ENCODE measurements at regions not wholly inside any gene's neighbourhood (a gene's known extent, or its start where the extent isn't known, plus 50 kb on each side); places are given as distances from the start of the nearest gene placed in this dataset.

DNA sequence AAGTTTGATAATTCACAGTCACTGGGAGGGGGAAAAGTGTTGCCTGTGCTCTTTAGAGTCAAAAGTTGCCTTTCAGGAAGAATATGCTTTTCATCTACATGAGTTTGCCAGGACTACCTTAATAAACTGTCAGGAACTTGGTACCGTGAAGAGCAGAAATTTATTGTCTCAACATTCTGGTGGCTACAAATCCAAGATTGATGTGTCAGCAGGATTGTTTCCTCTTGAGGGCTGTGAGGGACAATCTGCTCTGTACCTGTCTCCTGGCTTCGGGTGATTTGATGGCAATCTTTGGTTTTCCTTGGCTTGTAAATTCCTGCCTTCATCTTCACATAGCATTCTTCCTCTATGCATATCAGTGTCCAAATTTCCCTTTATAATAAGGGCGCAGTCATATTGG is 277.2 kb downstream of the PDGFC start:
- no peaks in the 10 kb centered on the region for H4K20me1 ChIP-seq (ENCODE audit: low read depth)
- no peak overlapping the region for H3K4me3 ChIP-seq
- H3K4me2 ChIP-seq: no peak overlapping the region
- H3K79me2 ChIP-seq (ENCODE audit: low read depth): no peaks in the 10 kb centered on the region
- Mint-ChIP-seq H3K27ac (no peak overlapping the region), H3K4me1 (no peaks in the 10 kb centered on the region), H3K9me3 (no peaks in the 10 kb centered on the region), H3K4me3 (no peak overlapping the region), H3K36me3 (no peaks in the 10 kb centered on the region), H3K27me3 (ENCODE audit: insufficient read depth, low read depth) (no peaks in the 10 kb centered on the region)
- no peaks in the 10 kb centered on the region for H3K9me3 ChIP-seq (ENCODE audit: low read depth)
- no peak overlapping the region for H2AFZ ChIP-seq (replicated peaks)
- no peak for DNase-seq (ENCODE audit: low spot score)
- no peak for TF ChIP-seq EZH2phosphoT487 (IDR thresholded peaks at IDR 0.05)
- TF ChIP-seq, protein P1, sequence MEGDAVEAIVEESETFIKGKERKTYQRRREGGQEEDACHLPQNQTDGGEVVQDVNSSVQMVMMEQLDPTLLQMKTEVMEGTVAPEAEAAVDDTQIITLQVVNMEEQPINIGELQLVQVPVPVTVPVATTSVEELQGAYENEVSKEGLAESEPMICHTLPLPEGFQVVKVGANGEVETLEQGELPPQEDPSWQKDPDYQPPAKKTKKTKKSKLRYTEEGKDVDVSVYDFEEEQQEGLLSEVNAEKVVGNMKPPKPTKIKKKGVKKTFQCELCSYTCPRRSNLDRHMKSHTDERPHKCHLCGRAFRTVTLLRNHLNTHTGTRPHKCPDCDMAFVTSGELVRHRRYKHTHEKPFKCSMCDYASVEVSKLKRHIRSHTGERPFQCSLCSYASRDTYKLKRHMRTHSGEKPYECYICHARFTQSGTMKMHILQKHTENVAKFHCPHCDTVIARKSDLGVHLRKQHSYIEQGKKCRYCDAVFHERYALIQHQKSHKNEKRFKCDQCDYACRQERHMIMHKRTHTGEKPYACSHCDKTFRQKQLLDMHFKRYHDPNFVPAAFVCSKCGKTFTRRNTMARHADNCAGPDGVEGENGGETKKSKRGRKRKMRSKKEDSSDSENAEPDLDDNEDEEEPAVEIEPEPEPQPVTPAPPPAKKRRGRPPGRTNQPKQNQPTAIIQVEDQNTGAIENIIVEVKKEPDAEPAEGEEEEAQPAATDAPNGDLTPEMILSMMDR (IDR thresholded peaks at IDR 0.05): no peak
- no peak for TF ChIP-seq EZH2 (IDR thresholded peaks at IDR 0.05)
- no peaks in the 10 kb centered on the region for H3K36me3 ChIP-seq
- no peaks in the 10 kb centered on the region for H3K27me3 ChIP-seq
- no peak overlapping the region for H3K9ac ChIP-seq
- H3K4me1 ChIP-seq: no peaks in the 10 kb centered on the region
- no peak overlapping the region for H3K27ac ChIP-seq
- H3F3A ChIP-seq (ENCODE audit: low read depth): no peaks in the 10 kb centered on the region

DNA sequence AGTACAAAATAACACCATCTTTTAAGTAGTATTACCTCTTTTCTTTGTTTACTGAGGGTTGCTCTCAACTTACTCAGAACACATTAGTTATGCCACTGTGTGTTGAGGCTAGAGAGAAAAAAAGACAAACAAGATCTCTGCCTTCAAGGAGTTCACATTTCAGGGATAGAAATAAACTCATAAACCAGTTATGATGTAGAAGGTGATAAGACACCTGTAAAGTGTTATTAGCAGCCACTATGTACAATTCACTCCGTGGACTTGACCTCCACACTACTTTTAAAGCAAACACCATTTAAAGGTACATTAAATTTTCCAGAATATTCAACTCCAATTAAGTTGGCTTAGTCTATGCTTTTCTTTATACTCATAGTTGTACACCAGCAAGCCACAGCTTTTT is 278.0 kb downstream of the PDGFC start:
- Mint-ChIP-seq H3K9me3 (no peaks in the 10 kb centered on the region), H3K36me3 (no peaks in the 10 kb centered on the region), H3K27ac (no peak overlapping the region), H3K4me1 (no peaks in the 10 kb centered on the region), H3K4me3 (no peak overlapping the region), H3K27me3 (ENCODE audit: insufficient read depth, low read depth) (no peaks in the 10 kb centered on the region)
- Histone ChIP-seq H3F3A (ENCODE audit: low read depth) (no peaks in the 10 kb centered on the region), H3K27ac (no peak overlapping the region), H3K4me3 (no peak overlapping the region), H4K20me1 (ENCODE audit: low read depth) (no peaks in the 10 kb centered on the region), H3K27me3 (no peaks in the 10 kb centered on the region), H3K79me2 (ENCODE audit: low read depth) (no peaks in the 10 kb centered on the region), H3K9ac (no peak overlapping the region), H3K9me3 (ENCODE audit: low read depth) (no peaks in the 10 kb centered on the region), H2AFZ (replicated peaks) (no peak overlapping the region), H3K4me2 (no peak overlapping the region), H3K4me1 (no peaks in the 10 kb centered on the region), H3K36me3 (no peaks in the 10 kb centered on the region)
- no peak for DNase-seq (ENCODE audit: low spot score)
- TF ChIP-seq EZH2 (IDR thresholded peaks at IDR 0.05): no peak
- TF ChIP-seq EZH2phosphoT487 (IDR thresholded peaks at IDR 0.05): no peak
- TF ChIP-seq, protein P1 (IDR thresholded peaks at IDR 0.05): no peak

DNA sequence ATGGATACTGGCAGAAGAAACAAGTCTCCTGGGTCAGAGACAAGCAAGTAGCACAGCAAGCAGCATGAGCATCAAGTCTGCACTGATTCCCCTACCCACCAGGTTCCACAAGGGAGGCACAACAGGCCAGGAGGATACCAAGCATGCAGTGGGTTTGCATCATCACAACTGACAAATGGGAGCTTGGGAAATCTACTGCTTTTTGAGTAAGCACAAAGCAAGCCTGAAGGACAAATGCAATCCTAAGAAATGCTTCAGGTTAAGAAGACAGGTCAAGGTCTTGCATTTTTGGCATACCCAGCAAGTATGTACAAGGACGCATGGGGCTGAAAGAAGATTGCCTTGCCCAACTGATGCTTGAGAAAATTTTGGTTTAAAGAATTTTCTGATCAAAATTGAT is 279.6 kb downstream of the PDGFC start:
- Histone ChIP-seq H3K4me3 (no peak overlapping the region), H3K4me2 (no peak overlapping the region), H3K9ac (no peak overlapping the region), H4K20me1 (ENCODE audit: low read depth) (no peaks in the 10 kb centered on the region), H3K36me3 (no peaks in the 10 kb centered on the region), H3K79me2 (ENCODE audit: low read depth) (no peaks in the 10 kb centered on the region), H2AFZ (replicated peaks) (no peak overlapping the region), H3K9me3 (ENCODE audit: low read depth) (no peaks in the 10 kb centered on the region), H3K27me3 (no peaks in the 10 kb centered on the region), H3F3A (ENCODE audit: low read depth) (no peaks in the 10 kb centered on the region), H3K4me1 (no peaks in the 10 kb centered on the region), H3K27ac (no peak overlapping the region)
- no peaks in the 10 kb centered on the region for H3K27me3 Mint-ChIP-seq (ENCODE audit: insufficient read depth, low read depth)
- DNase-seq (ENCODE audit: low spot score): no peak
- no peaks in the 10 kb centered on the region for H3K9me3 Mint-ChIP-seq
- H3K4me3 Mint-ChIP-seq: no peak overlapping the region
- H3K36me3 Mint-ChIP-seq: no peaks in the 10 kb centered on the region
- H3K27ac Mint-ChIP-seq: peak overlapping the region; percentile 90
- no peak for TF ChIP-seq EZH2phosphoT487 (IDR thresholded peaks at IDR 0.05)
- TF ChIP-seq, protein P1 (IDR thresholded peaks at IDR 0.05): no peak
- TF ChIP-seq EZH2 (IDR thresholded peaks at IDR 0.05): no peak
- no peaks in the 10 kb centered on the region for H3K4me1 Mint-ChIP-seq

DNA sequence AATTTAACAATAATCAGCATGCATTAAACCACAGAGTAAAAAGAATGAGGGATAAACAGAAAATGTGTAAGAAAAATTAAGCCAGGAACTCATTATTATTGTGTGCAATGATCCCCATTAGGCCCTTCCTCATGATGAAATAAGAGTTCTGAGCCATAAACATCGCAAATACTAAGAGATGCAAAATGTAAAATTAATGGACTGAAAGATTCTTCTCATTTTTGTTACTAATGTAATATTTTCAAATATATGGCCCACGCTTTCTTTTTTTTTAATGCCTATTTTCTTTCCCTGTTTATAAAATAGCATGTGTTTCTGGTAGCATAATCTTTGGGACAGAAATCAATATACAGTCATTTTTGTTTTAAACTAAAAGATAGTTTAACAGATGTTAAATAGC is 281.0 kb downstream of the PDGFC start:
- no peak for DNase-seq (ENCODE audit: low spot score)
- Mint-ChIP-seq H3K27ac (no peak overlapping the region), H3K9me3 (no peaks in the 10 kb centered on the region), H3K27me3 (ENCODE audit: insufficient read depth, low read depth) (no peaks in the 10 kb centered on the region), H3K4me3 (no peak overlapping the region), H3K36me3 (no peaks in the 10 kb centered on the region), H3K4me1 (peaks cover 6% of the 10 kb centered on the region)
- Histone ChIP-seq H3K79me2 (ENCODE audit: low read depth) (no peaks in the 10 kb centered on the region), H3K4me3 (no peak overlapping the region), H4K20me1 (ENCODE audit: low read depth) (no peaks in the 10 kb centered on the region), H3K27me3 (no peaks in the 10 kb centered on the region), H3K4me2 (no peak overlapping the region), H3F3A (ENCODE audit: low read depth) (no peaks in the 10 kb centered on the region), H3K9ac (no peak overlapping the region), H3K4me1 (no peaks in the 10 kb centered on the region), H2AFZ (replicated peaks) (no peak overlapping the region), H3K36me3 (no peaks in the 10 kb centered on the region), H3K9me3 (ENCODE audit: low read depth) (no peaks in the 10 kb centered on the region), H3K27ac (no peak overlapping the region)
- TF ChIP-seq EZH2phosphoT487 (IDR thresholded peaks at IDR 0.05): no peak
- TF ChIP-seq, protein P1 (IDR thresholded peaks at IDR 0.05): no peak
- TF ChIP-seq EZH2 (IDR thresholded peaks at IDR 0.05): no peak

Data from neural progenitor cell (in vitro differentiated cells).